Keratinocyte (primary cell): ENCODE measurements at regions not wholly inside any gene's neighbourhood (a gene's known extent, or its start where the extent isn't known, plus 50 kb on each side); places are given as distances from the start of the nearest gene placed in this dataset.

Source experiments
- CTCF ChIP-seq, 3 experiments: IDR thresholded peaks in 1 of 3; conservative IDR thresholded peaks in 1 of 3; optimal IDR thresholded peaks in 1 of 3; 2 replicates in 2 of 3; 3 replicates in 1 of 3; pipeline versions ENCODE3 to v1.5.1; 2011; ENCODE audit warnings: low read length in 3 of 3, mild to moderate bottlenecking in 3 of 3, moderate library complexity in 2 of 3, control low read depth in 1 of 3, inconsistent platforms in 1 of 3; ENCODE audit not compliant: insufficient read depth in 2 of 3; ENCODE audit errors: extremely low read depth in 1 of 3
- EZH2 ChIP-seq: IDR thresholded peaks from one replicate; pipeline ENCODE4 v1.6.1; 2012; ENCODE audit warnings: inconsistent platforms, mild to moderate bottlenecking, low read length, moderate library complexity

- no peak for TF ChIP-seq CTCF (optimal IDR thresholded peaks at IDR 0.05 in 1 of 3, IDR thresholded peaks at IDR 0.05 in 1 of 3, conservative IDR thresholded peaks at IDR 0.05 in 1 of 3; ENCODE audit: extremely low read depth in 1 of 3, insufficient read depth in 2 of 3, low read length in 3 of 3)
- no peak for TF ChIP-seq EZH2
These were observed 390.9 kb upstream of the SASH1 start for GRCh38 chr6:147951726-147952125.
